NCI-H146 treated with DMSO at 0.1 percent for 48 hours (cell line): ENCODE measurements at regions not wholly inside any gene's neighbourhood (a gene's known extent, or its start where the extent isn't known, plus 50 kb on each side); places are given as distances from the start of the nearest gene placed in this dataset.

Experiments
- DNase-seq: peaks from one replicate; lab custom pipeline; 2025; ENCODE audit not compliant: unreplicated experiment; lab: John Stamatoyannopoulos, UW

DNA sequence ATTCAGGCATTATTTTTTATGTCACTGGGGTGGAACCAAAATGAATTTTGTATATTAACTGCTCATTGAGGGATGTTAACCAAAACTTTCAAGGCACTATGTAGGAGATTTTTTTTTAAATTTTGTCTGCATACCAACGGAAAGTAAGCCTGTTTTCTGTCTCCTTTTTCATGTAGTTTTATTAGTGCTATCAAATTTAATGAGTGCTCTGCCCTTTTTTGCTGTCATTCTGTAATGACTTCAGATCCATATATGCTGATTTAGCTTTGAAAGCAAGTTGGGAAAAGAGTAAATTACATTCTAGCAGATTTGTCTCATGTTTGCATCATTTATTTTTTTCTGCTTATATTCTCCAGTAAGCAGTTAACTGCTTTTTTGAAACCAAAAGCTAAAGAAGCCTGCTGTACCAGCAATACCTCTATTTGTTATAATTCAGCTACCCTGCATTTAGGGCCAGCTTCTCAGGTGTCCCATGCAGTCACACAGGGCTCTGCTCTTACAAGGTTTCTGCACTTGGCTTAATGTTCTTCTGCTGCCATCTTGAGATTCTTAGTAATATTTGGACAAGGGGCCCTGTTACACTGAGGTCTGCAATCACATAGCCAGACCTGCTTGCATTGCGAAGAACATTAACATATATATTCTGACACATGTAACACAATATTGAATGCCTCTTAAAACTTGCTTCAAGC, 429.0 kb downstream of the UTRN start:
- no peak for DNase-seq

DNA sequence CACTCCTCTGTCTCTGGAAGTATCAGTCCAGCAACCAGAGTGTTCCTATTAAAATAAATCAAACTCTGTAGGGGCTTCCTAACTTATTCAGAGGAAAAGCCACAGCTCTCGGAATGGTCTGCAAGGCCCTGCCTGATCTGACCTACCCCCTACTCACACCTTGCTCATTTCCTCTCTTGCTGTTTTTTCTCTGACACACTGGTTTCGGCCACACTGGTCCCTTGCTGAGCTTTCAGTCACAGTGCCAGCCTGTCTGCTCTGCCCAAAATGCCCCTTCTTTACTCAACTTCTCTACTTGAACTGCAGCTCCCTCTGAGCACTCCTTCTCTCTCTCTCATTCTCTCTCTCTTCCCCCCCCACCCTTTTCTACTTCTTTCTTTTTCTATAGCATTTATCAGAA, 430.2 kb downstream of the UTRN start:
- DNase-seq, result no peak

DNA sequence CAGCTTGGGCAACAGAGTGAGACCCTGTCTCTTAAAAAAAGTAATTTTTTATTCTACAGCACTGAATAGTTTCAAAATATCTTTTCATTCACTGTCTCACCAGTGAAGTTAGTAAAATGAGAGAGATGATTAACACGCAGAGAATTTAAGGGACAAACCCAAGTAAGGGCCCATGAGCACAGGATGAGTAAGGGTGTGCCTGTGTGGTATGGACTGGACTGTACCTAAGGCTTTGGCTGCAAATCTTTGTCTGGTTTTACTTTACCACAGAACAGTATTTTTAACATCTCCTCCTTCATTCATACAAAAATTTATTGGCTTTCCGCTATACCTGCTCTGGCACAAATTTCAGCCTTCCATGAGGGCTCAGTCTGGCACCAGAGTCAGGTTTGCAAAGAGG, 433.3 kb downstream of the UTRN start:
- no peak for DNase-seq

DNA sequence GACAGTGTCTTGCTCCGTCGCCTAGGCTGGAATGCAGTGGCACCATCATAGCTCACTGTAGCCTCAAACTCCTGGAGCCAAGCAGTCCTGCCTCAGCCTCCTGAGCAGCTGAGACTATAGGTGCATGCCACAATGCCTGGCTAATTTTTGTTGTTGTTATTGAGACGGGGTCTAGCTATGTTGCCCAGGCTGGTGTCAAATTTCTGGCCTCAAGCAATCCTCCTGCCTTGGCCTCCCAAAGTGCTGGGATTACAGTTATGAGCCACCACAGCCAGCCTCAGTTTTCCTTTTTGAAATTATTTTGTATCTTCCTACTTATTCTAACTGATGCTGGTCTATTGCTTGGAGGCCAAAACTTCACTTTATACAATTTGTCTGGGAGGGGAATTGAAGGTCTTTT, 436.1 kb downstream of the UTRN start:
- DNase-seq, result no peak

DNA sequence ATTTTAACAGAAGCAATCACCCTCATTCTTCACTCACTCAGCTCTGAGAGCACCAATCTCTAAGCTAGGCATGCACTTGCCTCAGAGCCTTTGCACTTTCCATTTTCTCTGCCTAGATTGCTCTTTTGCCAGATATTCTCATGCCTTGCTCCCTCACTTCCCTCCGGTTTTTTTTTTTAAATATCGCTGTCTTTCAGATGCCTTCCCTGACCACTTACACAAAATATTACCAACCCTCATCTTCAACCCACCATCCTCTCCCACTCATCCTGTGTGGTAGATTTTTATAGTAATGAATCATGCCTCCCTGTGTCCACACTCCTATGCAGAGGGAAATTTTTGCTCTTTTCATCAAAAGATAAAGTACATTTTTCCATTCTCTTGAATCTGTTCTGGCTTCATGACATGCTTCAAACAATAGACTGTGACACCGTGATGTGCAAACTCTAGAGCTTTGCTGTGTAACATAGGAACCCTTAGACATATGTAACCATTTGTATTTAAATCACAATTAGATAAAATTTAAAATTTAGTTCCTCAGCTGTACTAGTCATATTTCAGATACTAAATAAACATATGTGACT, 437.1 kb downstream of the UTRN start:
- DNase-seq, result no peak

DNA sequence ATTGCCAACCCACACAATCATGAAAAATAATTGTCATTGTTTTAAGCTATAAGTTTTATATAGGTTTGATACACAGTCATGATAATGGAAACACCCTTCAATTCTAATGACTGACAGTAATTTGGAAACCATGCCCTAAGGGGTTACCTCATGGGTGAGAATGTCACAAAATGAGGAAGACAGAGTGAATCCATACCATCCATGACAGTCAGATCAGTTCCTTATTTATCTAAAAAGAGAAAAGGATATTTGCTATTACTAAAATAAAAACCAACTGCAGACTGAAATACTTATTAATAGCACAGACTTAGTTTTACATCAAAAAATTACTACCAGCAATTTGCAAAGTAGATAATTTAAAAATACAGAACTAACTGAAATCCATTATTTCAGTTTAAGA, 437.8 kb downstream of the UTRN start:
- DNase-seq, result no peak

DNA sequence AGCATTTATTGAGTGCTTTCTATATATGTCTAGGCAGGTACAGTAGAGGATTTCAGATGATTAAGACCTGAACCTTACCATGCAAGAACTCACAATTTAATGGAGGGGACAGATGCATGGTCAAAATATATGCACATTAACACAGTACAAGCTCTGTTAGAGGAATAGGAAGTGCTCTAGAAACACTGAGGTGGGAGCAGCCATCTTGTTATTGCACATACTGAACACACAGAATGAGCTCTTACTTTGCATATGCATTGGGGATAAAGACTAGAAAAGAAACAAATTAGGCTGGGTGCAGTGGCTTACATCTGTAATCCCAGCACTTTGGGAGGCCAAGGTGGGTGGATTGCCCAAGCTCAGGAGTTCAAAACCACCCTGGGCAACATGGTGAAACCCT, 438.3 kb downstream of the UTRN start:
- DNase-seq, result no peak

DNA sequence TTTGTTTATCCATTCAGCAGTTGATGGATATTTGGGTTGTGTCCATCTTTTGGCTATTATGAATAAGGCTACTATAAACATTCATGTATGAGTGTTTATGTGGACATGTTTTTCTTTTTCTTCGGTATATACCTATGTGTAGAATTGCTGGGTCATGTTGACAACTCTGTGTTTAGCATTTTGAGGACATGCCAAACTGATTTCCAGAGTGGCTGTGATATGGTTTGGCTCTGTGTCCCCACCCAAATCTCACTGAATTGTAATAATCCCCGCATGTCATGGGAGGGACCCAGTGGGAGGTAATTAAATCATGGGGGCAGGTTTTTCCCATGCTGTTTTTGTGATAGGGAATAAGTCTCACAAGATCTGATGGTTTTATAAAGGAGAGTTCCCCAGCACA, 439.7 kb downstream of the UTRN start:
- DNase-seq, result no peak

DNA sequence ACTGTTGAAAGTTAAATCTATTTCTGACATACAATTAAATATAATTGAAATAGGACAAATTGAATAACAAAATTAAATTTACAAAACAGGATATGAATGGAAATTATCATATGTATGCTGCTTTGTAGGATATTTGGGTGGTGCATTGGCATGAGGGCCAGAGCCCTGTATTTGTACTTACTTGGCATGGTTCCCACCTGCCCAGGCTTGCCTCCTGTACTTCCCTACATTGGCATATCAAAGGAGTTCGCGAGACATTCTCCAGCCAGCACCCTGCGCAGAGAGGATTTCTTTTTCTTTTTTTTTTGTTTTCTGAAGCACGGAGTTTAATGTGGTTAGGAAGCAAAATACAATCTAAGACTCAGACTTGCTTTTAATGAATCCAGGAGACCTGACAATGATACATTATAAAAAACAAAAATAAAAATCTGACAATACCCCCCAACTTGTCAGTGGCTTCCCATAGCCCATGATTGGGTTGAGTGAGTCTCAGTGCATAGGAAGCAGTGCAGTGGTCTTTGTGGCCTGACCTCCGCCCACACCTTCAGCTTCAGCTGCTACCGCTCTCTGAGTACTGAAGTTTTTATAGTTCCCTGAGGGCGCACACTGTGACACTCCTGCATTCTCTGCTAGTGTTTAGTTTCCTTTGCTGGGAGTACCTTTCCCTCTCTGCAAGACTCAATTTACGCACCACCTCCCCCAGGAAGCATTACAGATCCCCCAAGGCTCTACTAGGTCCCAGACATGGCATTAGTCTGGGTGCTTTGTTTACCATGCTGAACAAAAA, 440.8 kb downstream of the UTRN start:
- DNase-seq, result no peak

DNA sequence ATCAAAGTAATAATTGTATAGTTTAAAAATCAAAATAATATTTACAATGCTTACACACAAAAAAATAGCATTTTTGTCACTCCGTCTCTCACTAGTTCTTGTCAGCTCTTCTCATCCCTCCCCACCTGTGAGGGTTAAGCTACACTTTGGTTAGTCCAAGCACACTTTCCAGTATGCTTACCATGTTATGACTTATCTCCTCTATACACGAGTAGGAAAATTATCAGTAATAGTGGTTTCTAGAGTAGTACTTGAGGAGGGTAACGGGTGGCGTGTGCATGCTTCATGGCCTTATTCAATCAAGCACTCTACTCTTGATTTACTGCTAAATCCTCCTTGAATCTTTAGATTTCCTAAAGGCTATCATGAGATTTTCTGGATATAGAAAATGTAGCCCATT, 443.7 kb downstream of the UTRN start:
- no peak for DNase-seq

DNA sequence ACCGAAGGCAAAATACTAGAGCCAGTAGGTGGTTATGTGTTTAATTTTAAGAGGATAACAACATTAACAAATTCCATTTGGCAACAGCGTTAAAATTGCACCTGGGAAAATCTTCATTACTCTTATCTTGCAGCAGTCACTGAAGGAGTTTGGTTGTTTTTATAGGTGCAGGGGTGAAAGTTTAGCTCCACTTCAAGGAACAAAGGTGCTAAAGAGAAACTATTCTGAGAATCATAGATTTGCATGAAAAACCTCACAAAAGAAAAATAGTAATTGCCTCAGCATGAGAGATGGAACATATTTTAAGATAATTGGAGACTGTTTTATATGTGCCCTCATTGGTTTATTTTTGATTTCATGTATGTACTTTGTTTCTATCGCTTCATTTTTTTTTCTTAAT, 444.4 kb downstream of the UTRN start:
- no peak for DNase-seq

DNA sequence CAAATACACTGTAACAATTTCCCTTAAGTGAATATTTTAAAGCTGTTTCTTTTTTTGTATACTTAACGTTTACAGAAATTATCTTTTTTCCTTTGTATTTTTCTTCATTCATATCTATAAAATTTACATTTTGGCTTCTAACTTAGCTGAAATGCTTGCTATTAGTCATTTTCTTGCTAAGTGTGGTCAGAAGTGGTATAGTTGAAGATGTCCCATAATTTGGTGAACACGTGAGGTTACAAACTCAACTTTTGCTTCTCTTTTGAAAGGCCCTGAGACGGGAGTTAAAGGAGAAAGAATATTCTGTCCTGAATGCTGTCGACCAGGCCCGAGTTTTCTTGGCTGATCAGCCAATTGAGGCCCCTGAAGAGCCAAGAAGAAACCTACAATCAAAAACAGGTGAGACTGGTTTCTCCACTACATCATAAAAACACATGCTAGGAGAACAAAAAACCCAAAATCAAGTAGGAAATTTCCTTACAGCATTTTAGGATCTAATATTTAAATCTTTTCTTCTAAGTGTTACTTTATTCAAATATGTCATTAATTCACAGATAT, 445.0 kb downstream of the UTRN start:
- DNase-seq, result no peak

DNA sequence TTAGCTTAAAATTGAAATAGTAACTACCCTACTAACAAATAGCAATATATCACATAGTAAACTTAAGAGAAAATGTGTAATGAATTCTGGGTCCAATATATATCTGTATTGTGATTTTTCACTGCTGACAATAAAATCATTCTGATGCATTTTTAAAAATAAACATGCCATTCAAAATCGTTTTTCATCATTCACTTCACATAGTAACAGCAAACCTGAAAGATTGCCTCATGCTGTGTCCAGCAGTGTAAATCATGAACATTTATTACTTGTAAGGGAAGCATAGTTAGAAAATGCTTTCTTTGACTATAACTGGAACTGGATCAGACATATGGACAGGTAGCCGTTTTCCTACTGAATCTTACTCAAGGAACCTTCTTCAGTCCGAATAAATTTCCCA, 446.1 kb downstream of the UTRN start:
- DNase-seq, result no peak

DNA sequence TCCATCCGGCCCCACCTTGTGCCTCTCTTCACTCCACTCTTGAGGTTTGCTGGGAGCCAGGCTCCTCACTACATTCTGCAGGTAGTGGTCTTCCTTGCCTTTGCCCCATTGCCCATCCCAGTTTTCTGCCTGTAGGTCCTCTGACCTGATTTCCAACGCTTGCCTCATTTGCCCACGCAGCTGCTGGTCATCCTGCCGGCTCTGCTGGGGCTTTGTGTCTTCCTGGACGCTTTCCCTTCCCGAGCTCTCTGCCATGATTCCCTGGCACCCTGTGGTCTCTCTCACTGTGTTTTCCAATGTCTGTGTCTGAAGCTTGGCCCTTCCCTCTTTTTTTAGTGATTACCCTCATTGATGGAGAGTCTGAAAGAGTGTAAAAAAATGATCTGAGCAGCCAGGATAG, 451.6 kb downstream of the UTRN start:
- DNase-seq, result peak; percentile 76

DNA sequence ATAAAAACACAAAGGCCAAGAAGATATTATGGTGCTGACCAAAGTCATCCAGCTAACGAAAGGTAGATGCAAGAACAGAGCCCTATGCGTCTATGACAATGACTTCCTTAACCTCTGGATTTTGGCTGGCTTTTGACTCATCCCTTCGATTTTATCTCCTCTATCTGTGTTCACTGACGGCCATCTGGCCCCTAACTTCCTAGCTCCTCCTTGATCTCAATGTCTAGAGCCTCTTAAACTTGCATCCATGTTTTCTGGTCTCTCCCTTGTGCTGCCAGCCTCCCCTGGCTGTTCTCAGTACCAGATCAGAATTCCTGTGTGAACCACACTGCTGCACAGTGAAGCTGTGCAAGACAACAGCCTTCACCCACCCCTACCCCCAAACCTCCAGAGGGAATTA, 452.9 kb downstream of the UTRN start:
- DNase-seq, result no peak

DNA sequence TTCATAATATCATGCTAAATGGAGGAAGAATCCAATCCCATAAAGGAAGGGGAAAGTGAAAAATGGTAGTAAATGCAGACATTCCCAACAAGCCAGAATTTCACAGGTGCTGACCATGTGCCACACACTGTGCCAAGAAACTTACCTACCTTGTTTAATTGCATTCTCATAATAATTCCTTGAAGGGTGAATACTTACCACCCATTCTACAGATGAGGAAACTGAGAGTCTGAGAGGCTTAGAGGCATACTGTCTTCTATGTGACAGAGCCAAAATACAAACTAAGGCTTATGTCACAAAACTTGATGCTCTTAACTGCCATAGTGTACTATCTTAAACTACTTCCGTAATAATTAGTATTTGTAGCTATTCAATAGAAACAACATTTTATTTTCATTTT, 454.7 kb downstream of the UTRN start:
- DNase-seq, result no peak

DNA sequence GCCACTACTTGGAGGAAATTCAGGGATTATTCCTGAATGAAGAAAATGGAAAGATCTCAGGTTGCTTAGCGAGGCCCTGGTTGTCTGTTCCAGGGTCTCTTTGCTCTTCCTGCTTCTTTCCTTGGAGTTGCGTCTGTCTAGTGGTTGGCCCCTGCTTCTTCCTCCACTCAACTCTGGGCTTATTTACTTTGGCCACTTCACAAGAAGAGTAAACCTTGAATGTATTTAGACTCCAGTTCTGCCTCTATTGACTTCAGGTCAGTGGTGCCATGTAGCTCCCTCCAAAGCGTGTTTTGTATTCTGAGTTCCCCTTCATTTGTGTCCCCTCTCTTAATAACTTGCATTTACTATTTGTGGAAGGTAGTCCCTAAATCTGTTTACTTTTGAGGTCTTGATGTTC, 456.5 kb downstream of the UTRN start:
- no peak for DNase-seq

DNA sequence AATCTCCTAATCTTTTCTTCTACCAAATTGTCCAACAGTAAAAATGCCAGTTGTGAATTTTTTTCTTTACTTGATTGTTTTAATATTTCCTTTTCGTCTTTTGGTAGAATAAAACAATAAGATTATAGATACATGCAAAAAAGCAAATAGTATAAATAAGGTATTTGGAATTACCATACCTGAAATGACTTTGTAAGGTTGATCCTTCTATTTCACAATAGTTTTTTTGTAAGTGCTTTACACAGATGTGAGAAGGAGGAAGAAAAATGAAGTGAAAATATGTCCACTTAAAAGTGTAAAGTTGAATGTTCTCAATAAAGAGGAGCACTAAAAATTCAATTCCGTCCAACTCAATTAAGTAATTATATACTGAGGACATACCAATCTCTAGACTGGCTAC, 457.6 kb downstream of the UTRN start:
- no peak for DNase-seq

DNA sequence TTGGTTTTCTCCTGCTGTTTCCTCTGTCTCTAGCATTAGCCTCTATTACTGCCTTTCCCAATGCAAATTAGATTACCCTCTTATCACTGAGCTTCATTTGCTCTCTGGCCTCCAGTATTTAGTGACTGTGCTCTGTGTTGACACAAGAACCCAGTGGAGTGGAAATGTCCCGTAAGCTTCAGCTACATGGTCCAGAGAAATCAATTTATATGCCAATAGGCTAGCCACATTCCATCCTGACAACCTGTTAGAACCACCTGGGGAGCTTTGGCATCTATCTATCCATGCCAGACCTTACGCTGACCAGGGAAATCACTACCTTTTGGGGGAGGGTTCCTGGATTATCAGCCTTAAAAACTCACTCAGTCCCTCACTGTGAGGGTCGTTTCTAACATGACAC, 459.6 kb downstream of the UTRN start:
- DNase-seq, result peak; percentile 97

DNA sequence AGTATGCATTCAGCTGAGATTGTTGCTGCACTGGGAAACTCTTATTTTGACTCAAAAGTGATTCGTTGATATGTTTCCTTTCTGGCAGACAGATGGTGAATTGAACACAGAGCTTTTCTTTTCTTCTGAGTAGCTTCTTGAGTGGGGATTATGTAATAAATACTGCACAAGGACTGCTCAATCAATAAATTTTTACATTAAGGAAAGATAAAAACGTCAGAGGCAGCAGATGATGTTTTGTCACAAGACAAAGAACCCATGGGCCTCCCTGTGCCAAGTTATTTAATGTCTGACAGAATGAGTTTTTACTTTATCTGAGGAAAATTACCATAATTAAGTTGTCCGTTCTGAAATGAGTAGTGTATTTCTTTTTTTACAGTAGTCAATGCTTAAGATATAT, 460.3 kb downstream of the UTRN start:
- DNase-seq, result peak; percentile 59

DNA sequence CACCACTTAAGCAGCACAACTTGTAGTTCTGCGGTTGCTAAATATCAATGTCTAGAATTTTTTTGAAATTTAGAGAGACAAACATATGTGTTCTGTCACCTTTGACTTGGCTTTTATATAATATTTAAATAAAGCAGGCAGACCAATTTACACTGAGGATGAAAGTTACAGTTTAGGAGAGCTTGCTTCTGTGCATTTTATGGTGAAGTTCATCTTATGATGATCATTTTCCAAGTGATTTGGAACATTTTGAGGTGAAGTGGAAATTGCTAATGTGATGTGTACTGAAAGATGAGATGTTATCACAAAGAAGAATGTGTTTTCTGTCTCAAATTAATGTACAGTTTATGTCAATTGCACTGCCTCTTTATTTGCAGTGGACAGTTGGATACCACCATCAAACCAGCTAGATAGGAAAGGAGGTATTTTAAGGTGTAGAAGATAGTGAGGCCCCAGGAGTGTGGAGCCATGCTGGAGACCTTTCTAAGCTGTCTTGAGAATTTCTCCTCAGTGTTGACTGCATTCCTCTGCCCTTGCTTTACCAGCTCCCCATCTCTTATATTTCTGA, 461.9 kb downstream of the UTRN start:
- DNase-seq, result peak; percentile 46

DNA sequence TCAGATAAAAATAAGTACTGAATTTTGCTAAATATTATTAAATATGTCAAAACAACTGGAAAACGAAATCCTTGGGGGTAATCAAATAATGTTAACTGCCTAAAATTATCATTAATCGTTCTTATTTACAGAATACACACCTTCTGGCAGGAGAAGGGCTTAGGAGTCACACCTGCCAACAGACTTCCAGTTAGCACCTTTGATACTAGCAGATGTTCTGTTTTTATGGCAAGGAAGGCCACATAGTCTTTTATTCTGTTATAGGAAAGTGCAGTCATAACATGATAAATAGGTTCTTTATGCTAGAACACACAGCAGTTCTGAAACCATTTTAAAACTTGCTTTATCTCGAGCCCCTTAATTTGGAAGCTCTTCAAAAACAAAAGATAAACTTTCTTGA, 464.1 kb downstream of the UTRN start:
- peak; percentile 96 for DNase-seq
